ENCODE measurements at regions not wholly inside any gene's neighbourhood (a gene's known extent, or its start where the extent isn't known, plus 50 kb on each side); places are given as distances from the start of the nearest gene placed in this dataset.
A peak's percentile ranks its signal among the peaks of the same experiment; 100 is the strongest.

DNA sequence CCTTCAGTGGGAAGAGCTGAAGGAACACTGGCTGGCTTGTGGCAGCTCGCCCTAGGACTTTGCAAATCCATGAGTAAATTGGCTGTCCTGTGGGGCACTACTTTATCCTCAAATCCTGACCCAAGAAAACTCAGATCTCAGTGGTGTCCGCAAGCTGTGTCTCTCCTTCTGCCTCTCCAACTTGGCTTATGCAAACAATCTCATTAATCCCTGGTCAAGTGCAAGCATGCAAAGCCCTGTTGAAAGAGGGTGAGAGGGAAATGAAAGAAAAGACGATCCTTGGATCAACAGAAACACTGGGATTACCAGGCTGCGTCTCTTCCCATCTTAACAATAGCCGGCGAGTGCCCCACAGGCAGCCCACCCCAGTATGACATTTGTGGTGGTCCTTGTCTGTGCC lies 901.6 kb downstream of the BCL11B start:
- DNase-seq (ENCODE audit: low read depth in 4 of 4, low spot score in 1 of 4) = no peak

- no peak for DNase-seq (ENCODE audit: low read depth in 4 of 4, low spot score in 1 of 4)
Observed at GRCh38 chr14:98371141-98371540, 900.9 kb downstream of the BCL11B start.

DNA sequence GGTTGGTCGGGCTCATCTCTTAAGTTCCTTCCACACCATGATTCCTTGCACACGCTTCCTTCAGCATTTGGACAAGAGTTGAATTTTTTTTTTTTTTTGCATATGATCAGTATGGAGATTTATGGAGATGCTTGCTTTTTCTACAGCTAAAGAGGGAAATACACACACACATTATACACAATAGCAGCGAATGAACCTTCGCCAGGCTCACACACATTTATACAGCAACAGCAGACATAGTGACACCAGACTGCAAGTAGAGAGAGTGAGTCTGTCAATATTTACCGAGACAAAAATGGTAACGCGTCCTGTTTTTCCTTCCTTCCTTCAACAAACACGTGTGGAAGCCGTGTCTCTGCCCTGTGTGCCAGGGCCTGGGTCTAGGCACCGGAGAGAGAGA lies 897.9 kb downstream of the BCL11B start:
- DNase-seq (ENCODE audit: low read depth in 4 of 4, low spot score in 1 of 4) = no peak

GRCh38 chr14:98375566-98375965 lies 896.4 kb downstream of the BCL11B start:
- no peak for DNase-seq (ENCODE audit: low read depth in 4 of 4, low spot score in 1 of 4)

GRCh38 chr14:98379830-98380229 lies 892.2 kb downstream of the BCL11B start:
- DNase-seq (ENCODE audit: low read depth in 4 of 4, low spot score in 1 of 4) = no peak

DNA sequence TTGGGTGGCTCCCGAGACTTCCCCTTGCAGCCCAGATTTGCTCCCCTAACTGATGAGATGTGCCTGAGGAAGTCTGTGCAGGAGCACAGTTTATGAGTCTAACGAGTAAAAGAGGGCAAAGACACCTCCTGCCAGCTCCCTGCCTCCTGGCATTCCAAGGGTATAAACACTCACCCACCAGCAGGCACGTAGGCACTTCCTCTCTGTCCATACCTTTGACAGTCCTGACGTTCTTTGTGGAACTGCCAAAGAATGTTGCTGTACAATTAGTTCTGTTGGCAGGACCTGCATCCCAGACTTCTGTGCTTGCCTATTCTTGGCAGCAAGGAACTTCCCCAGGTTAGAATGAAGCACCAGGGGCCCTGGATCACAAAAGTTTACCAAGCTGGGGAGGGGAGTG lies 889.3 kb downstream of the BCL11B start:
- DNase-seq (ENCODE audit: low read depth in 4 of 4, low spot score in 1 of 4) = no peak

DNA sequence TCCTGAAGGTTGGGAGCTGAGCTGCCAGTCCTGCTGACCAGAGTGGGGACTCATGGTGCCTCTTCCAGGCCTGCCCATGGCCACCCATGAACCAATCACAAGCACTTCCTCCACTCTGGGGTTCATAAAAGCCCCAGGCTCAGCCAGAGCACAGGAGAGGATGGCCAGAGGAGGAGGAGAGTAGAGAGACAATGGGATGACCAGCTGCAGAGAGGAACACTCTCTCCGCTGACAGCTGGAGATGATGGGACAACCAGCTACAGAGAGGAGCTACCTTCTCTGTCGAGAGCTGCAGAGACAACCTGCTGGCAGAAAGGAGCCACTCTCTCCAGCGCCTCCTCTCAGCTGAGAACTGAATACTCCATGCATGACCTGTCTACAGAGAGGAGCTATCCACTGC lies 886.1 kb downstream of the BCL11B start:
- DNase-seq (ENCODE audit: low read depth in 4 of 4, low spot score in 1 of 4) = no peak

- no peak for DNase-seq (ENCODE audit: low read depth in 4 of 4, low spot score in 1 of 4)
Observed at GRCh38 chr14:98391061-98391460, 880.9 kb downstream of the BCL11B start.

GRCh38 chr14:98393527-98393926 lies 878.5 kb downstream of the BCL11B start:
- no peak for DNase-seq (ENCODE audit: low read depth in 4 of 4, low spot score in 1 of 4)

DNA sequence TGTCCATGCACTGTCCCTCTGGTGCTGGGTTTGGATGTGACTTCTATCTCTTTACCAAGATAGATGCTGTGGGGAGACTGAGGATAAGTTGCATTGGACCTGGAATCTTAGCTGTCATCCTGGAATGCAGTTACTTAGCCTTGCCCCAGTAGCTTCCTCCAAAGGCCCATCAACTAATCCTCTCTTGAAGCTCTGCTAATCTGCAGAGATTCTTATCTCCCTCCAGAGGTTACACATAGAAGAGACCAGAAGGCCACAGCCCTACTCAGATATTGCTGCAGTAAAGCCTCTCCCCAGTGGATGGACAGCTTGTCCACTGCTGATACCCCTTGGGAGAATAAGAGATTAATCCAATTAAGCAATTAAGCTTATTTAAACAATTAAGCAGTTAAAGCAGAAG lies 867.2 kb downstream of the BCL11B start:
- DNase-seq (ENCODE audit: low read depth in 4 of 4, low spot score in 1 of 4) = no peak

GRCh38 chr14:98408024-98408555 lies 863.9 kb downstream of the BCL11B start:
- DNase-seq (ENCODE audit: low read depth in 4 of 4, low spot score in 1 of 4) = no peak

- peak in 1 of 4 experiments; percentile 4 for DNase-seq (ENCODE audit: low read depth in 4 of 4, low spot score in 1 of 4)
Observed at GRCh38 chr14:98408713-98409112, 863.3 kb downstream of the BCL11B start.

- no peak for DNase-seq (ENCODE audit: low read depth in 4 of 4, low spot score in 1 of 4)
Observed at GRCh38 chr14:98411154-98411553, 860.8 kb downstream of the BCL11B start.

DNA sequence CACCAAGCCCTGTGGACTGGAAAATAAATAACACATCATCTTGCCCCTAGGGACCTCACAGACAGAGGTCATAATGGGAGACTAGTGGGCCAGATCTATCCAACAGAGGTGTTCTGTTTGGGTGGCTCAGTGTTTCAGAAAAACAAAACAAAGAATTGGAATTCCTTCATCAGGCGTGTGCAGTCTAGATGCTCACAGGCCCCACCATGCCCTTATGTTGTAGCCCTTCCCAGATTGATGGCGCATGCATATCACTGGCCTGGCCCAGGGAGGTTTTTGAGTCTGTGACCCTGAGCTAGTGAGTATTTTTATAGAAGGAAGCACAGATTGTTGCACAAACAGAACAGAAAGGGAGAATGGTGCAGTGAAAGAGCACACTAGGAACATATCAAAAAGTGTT lies 859.6 kb downstream of the BCL11B start:
- no peak for DNase-seq (ENCODE audit: low read depth in 4 of 4, low spot score in 1 of 4)

- DNase-seq (ENCODE audit: low read depth in 4 of 4, low spot score in 1 of 4) = no peak
Observed at GRCh38 chr14:98415766-98416165, 856.2 kb downstream of the BCL11B start.

DNA sequence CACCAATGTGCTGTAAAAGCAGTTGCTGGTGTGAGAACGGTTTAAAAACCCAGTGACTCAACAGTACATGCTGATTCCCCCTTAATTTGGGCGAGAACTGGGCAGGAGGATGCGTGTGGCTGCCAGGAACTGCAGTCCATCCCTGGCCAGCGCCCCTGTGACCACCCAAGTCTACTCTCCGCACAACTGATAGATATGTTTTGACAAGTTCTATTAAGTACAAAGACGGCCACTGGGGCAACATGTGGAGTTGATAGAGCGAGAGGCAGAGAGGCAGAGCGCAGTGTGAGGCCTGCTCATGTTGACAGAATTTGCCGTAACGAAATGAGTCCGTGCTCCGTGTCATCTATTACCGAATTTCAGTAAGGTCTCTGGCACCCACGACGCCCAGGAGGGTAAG lies 855.0 kb downstream of the BCL11B start:
- DNase-seq (ENCODE audit: low read depth in 4 of 4, low spot score in 1 of 4) = no peak

DNA sequence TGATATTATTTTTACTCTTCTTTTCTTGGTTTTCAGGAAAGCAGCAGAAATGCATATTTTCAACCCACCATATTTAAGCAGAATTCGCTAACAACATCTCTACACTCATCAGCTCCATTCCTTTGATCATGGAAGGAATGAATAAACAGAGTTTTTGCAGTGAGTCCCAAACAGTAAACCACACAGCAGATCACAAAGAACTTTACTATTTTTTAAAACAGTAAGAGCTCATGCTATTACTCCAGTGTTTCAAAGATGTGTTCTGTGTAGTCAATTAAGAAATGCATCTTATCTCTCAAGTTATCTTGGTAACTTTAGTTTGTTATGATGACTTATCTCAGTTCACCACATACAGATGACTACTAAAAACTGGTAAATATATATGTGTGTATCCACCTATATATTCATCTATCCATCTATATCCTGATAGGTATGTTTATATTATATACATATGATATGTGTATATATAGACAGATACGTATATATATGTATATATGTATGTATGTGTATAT lies 843.5 kb downstream of the BCL11B start:
- DNase-seq (ENCODE audit: low read depth in 4 of 4, low spot score in 1 of 4) = no peak

- no peak for DNase-seq (ENCODE audit: low read depth in 4 of 4, low spot score in 1 of 4)
Observed at GRCh38 chr14:98433436-98433835, 838.6 kb downstream of the BCL11B start.

GRCh38 chr14:98437113-98437512 lies 834.9 kb downstream of the BCL11B start:
- no peak for DNase-seq (ENCODE audit: low read depth in 4 of 4, low spot score in 1 of 4)

GRCh38 chr14:98444077-98444476 lies 827.9 kb downstream of the BCL11B start:
- no peak for DNase-seq (ENCODE audit: low read depth in 4 of 4, low spot score in 1 of 4)

GRCh38 chr14:98445718-98446117 lies 826.3 kb downstream of the BCL11B start:
- no peak for DNase-seq (ENCODE audit: low read depth in 4 of 4, low spot score in 1 of 4)

DNA sequence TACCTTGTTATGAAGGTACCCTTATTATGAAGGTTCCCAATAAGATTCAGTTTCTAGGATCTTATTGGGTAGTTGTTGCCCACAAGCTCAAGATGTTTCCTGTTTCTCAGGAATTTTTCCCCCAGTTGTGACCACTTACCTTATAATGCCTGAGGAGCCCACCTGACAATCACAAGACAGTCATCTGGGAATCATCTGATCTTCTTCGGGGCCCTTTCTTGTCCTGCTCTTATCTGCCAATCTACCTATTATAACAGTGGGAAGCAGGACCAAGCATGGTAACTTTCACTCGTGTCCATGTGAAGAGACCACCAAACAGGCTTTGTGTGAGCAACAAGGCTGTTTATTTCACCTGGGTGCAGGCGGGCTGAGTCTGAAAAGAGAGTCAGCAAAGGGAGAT lies 825.5 kb downstream of the BCL11B start:
- no peak for DNase-seq (ENCODE audit: low read depth in 4 of 4, low spot score in 1 of 4)

- no peak for DNase-seq (ENCODE audit: low read depth in 4 of 4, low spot score in 1 of 4)
Observed at GRCh38 chr14:98456231-98456630, 815.8 kb downstream of the BCL11B start.

DNA sequence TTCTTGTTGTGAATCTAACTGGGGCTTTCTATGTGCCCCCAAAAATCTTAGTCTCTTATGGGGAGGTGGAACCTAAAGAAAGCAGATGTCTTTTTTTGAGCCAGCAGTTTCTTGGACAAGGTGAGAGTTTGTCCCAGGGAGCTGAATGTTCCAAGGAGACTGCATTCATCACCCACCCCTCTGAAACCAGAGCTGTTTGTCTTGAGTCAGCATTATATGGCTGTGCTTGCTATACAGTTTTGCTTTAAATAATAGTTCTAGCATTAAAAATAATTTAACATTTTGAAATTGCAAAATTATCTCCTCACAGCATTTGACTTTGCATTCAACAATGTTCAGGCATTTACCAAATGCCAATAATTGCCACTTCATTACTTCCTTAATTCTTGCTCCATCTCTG lies 813.3 kb downstream of the BCL11B start:
- DNase-seq (ENCODE audit: low read depth in 4 of 4, low spot score in 1 of 4) = no peak
